ENCODE measurements at regions not wholly inside any gene's neighbourhood (a gene's known extent, or its start where the extent isn't known, plus 50 kb on each side); places are given as distances from the start of the nearest gene placed in this dataset.

DNA sequence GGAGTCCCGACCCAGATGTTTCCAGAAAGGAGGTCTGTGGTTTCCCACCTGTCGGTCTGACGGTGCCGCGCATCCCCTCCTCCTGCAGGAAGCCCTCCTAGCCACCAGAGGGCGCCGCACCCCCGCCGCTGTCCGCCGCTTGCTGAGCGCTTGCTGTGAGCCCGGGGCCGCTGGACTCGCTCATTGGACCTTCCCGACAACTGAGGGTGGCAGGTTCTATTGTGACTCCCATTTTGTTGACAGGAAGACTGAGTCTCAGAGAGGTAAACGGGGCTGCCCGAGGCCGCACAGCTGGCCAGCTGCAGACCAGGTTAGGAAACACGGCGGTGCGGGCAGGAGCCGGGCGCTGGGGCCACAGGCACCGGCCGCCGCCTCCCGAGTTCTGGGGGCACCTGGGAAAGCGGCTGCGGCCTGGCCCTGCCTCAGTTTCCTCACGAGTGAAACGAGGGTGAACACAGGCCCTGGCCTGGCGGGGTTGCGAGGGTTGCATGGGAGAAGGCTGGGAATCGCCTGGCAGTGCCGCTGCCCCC lies 191.1 kb upstream of the CIBAR2 start:
- TF ChIP-seq, protein P1, sequence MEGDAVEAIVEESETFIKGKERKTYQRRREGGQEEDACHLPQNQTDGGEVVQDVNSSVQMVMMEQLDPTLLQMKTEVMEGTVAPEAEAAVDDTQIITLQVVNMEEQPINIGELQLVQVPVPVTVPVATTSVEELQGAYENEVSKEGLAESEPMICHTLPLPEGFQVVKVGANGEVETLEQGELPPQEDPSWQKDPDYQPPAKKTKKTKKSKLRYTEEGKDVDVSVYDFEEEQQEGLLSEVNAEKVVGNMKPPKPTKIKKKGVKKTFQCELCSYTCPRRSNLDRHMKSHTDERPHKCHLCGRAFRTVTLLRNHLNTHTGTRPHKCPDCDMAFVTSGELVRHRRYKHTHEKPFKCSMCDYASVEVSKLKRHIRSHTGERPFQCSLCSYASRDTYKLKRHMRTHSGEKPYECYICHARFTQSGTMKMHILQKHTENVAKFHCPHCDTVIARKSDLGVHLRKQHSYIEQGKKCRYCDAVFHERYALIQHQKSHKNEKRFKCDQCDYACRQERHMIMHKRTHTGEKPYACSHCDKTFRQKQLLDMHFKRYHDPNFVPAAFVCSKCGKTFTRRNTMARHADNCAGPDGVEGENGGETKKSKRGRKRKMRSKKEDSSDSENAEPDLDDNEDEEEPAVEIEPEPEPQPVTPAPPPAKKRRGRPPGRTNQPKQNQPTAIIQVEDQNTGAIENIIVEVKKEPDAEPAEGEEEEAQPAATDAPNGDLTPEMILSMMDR (IDR thresholded peaks at IDR 0.05): peak; percentile 77 to 85 (median 80)
- no peak for TF ChIP-seq POLR2A (IDR thresholded peaks at IDR 0.05)
